HEK293 (cell line): ENCODE measurements at regions not wholly inside any gene's neighbourhood (a gene's known extent, or its start where the extent isn't known, plus 50 kb on each side); places are given as distances from the start of the nearest gene placed in this dataset.

ENCODE experiments used
- CTCF ChIP-seq: fragments of 450-650 bp; formaldehyde crosslinking; IDR thresholded peaks from 2 replicates; pipeline ENCODE4 v1.5.1; 2016; ENCODE audit warnings: missing biosample characterization, missing genetic modification characterization
- HOXA7 ChIP-seq: sonication (generic); formaldehyde crosslinking; IDR thresholded peaks from 2 replicates; pipeline ENCODE4 v1.8.1; 2022; ENCODE audit warnings: missing genetic modification reagents, borderline replicate concordance
- KLF16 ChIP-seq: fragments of 450-650 bp; formaldehyde crosslinking; IDR thresholded peaks from 2 replicates; pipeline ENCODE4 v1.5.1; 2017; ENCODE audit warnings: missing biosample characterization, missing genetic modification characterization
- KLF7 ChIP-seq: fragments of 450-650 bp; formaldehyde crosslinking; IDR thresholded peaks from 2 replicates; pipeline ENCODE4 v1.5.1; 2016; ENCODE audit warnings: missing biosample characterization, missing genetic modification characterization, borderline replicate concordance
- MZF1 ChIP-seq: fragments of 450-650 bp; formaldehyde crosslinking; IDR thresholded peaks from 2 replicates; pipeline ENCODE4 v1.5.1; 2017; ENCODE audit warnings: missing biosample characterization, missing genetic modification characterization, borderline replicate concordance
- ZNF175 ChIP-seq: fragments of 450-650 bp; formaldehyde crosslinking; IDR thresholded peaks from 2 replicates; pipeline ENCODE4 v1.5.1; 2016; ENCODE audit warnings: missing biosample characterization, missing genetic modification characterization
- ZNF223 ChIP-seq: fragments of 450-650 bp; formaldehyde crosslinking; IDR thresholded peaks from 2 replicates; pipeline ENCODE4 v1.5.1; 2016; ENCODE audit warnings: missing biosample characterization, missing genetic modification characterization
- ZNF292 ChIP-seq: fragments of 450-650 bp; formaldehyde crosslinking; IDR thresholded peaks from 2 replicates; pipeline ENCODE4 v1.5.1; 2016; ENCODE audit warnings: low read depth, missing biosample characterization, missing genetic modification characterization, borderline replicate concordance
- ZNF394 ChIP-seq: fragments of 450-650 bp; formaldehyde crosslinking; IDR thresholded peaks from 2 replicates; pipeline ENCODE4 v1.5.1; 2016; ENCODE audit warnings: missing biosample characterization, missing genetic modification characterization, mild to moderate bottlenecking, moderate library complexity, borderline replicate concordance
- ZNF558 ChIP-seq: fragments of 450-650 bp; formaldehyde crosslinking; IDR thresholded peaks from 2 replicates; pipeline ENCODE4 v1.5.1; 2016; ENCODE audit warnings: missing biosample characterization, missing genetic modification characterization
- ZNF580 ChIP-seq: fragments of 450-650 bp; formaldehyde crosslinking; IDR thresholded peaks from 2 replicates; pipeline ENCODE4 v1.5.1; 2016; ENCODE audit warnings: missing biosample characterization, missing genetic modification characterization

GRCh38 chr18:1458547-1458946, 553.9 kb downstream of the ADCYAP1 start:
- TF ChIP-seq KLF7 (tag by site-specific recombination) (no peak), ZNF175 (tag by site-specific recombination) (no peak), ZNF292 (tag by site-specific recombination) (no peak), ZNF558 (tag by site-specific recombination) (no peak), ZNF394 (no peak), CTCF (no peak), ZNF580 (tag by site-specific recombination) (no peak), HOXA7 (CRISPR knock-in tag) (no peak), KLF16 (no peak), MZF1 (tag by site-specific recombination) (no peak), ZNF223 (tag by site-specific recombination) (no peak)
